ENCODE measurements at regions not wholly inside any gene's neighbourhood (a gene's known extent, or its start where the extent isn't known, plus 50 kb on each side); places are given as distances from the start of the nearest gene placed in this dataset.
"Not testable (repeated sequence)": the region's sequence is repeated elsewhere in the genome, so short reads cannot be mapped to it uniquely, and the experiment has no call there.

GRCh38 chr9:108393481-108394001 lies 462.2 kb downstream of the ACTL7B start:
- DNase-seq: not testable (repeated sequence)

- DNase-seq: no peak
Measured at GRCh38 chr9:108392877-108393276, 462.9 kb downstream of the ACTL7B start.

- DNase-seq: no peak
Measured at GRCh38 chr9:108389056-108389455, 466.7 kb downstream of the ACTL7B start.

- DNase-seq: no peak
Measured at GRCh38 chr9:108386859-108387384, 468.9 kb downstream of the ACTL7B start.

- no peak for DNase-seq
Measured at GRCh38 chr9:108386032-108386431, 469.8 kb downstream of the ACTL7B start.

GRCh38 chr9:108383796-108384195 lies 472.0 kb downstream of the ACTL7B start:
- DNase-seq: no peak

- DNase-seq: no peak
Measured at GRCh38 chr9:108382310-108382709, 473.5 kb downstream of the ACTL7B start.

GRCh38 chr9:108377881-108378280 lies 477.9 kb downstream of the ACTL7B start:
- DNase-seq: no peak

GRCh38 chr9:108377382-108377781 lies 478.4 kb downstream of the ACTL7B start:
- DNase-seq: no peak

- no peak for DNase-seq
Measured at GRCh38 chr9:108376140-108376539, 479.6 kb downstream of the ACTL7B start.

- no peak for DNase-seq
Measured at GRCh38 chr9:108374626-108375025, 481.2 kb downstream of the ACTL7B start.

- no peak for DNase-seq
Measured at GRCh38 chr9:108367188-108367587, 488.6 kb downstream of the ACTL7B start.

- DNase-seq: no peak
Measured at GRCh38 chr9:108363311-108363710, 492.5 kb downstream of the ACTL7B start.

- DNase-seq: no peak
Measured at GRCh38 chr9:108360304-108360703, 495.5 kb downstream of the ACTL7B start.

- DNase-seq: no peak
Measured at GRCh38 chr9:108356806-108357205, 499.0 kb downstream of the ACTL7B start.

- no peak for DNase-seq
Measured at GRCh38 chr9:108351571-108351970, 504.2 kb downstream of the ACTL7B start.

- no peak for DNase-seq
Measured at GRCh38 chr9:108347463-108348188, 508.2 kb downstream of the ACTL7B start.

GRCh38 chr9:108345826-108346225 lies 510.0 kb downstream of the ACTL7B start:
- DNase-seq: no peak

GRCh38 chr9:108339251-108339650 lies 516.5 kb downstream of the ACTL7B start:
- no peak for DNase-seq

GRCh38 chr9:108336575-108336974 lies 519.2 kb downstream of the ACTL7B start:
- DNase-seq: no peak

- DNase-seq: no peak
Measured at GRCh38 chr9:108333530-108333983, 522.2 kb downstream of the ACTL7B start.

GRCh38 chr9:108331596-108331995 lies 524.2 kb downstream of the ACTL7B start:
- DNase-seq: no peak

GRCh38 chr9:108325406-108325805 lies 530.4 kb downstream of the ACTL7B start:
- DNase-seq: no peak

- no peak for DNase-seq
Measured at GRCh38 chr9:108323615-108324014, 532.2 kb downstream of the ACTL7B start.
